ENCODE measurements at regions not wholly inside any gene's neighbourhood (a gene's known extent, or its start where the extent isn't known, plus 50 kb on each side); places are given as distances from the start of the nearest gene placed in this dataset.

- no peak overlapping the region for H3K4me3 ChIP-seq
- 82 to 87% methylated on average over 3 of the region's 3 CpGs for WGBS, 2 donors
- no peak for ATAC-seq
- H3K27ac ChIP-seq, result no peak overlapping the region
- H3K27me3 ChIP-seq, result peaks cover 0 to 5% (median 0%) of the 10 kb centered on the region in 7 donors
- intact Hi-C loops (cut with DNase I), result no loop called here
- TF ChIP-seq CTCF (IDR thresholded peaks at IDR 0.05), result no peak
- DNase-seq, result no peak
- H3K9me3 ChIP-seq, result no peaks in the 10 kb centered on the region
- no peaks in the 10 kb centered on the region for H3K4me1 ChIP-seq
- no peaks in the 10 kb centered on the region for H3K36me3 ChIP-seq
Measured at GRCh38 chr13:21837288-21837687, 166.4 kb downstream of the FGF9 start.

GRCh38 chr13:21837841-21838551 is 167.1 kb downstream of the FGF9 start:
- ATAC-seq, result no peak
- DNase-seq, result no peak
- H3K36me3 ChIP-seq, result no peaks in the 10 kb centered on the region
- H3K4me1 ChIP-seq, result no peaks in the 10 kb centered on the region
- no peak overlapping the region for H3K27ac ChIP-seq
- no peak for TF ChIP-seq CTCF (IDR thresholded peaks at IDR 0.05)
- WGBS, 2 donors, result 59 to 67% methylated on average over 11 of the region's 11 CpGs
- no peaks in the 10 kb centered on the region for H3K9me3 ChIP-seq
- H3K27me3 ChIP-seq, result peaks cover 0 to 2% (median 0%) of the 10 kb centered on the region in 7 donors
- H3K4me3 ChIP-seq, result no peak overlapping the region
- intact Hi-C loops (cut with DNase I), result no loop called here

- TF ChIP-seq CTCF (IDR thresholded peaks at IDR 0.05), result no peak
- Histone ChIP-seq H3K27ac (no peak overlapping the region), H3K4me1 (peaks cover 0 to 12% (median 0%) of the 10 kb centered on the region in 9 donors), H3K36me3 (no peaks in the 10 kb centered on the region), H3K27me3 (no peaks in the 10 kb centered on the region), H3K4me3 (no peak overlapping the region), H3K9me3 (no peaks in the 10 kb centered on the region)
- WGBS, 2 donors, result 74 to 75% methylated on average over 4 of the region's 4 CpGs
- ATAC-seq (no peak), DNase-seq (no peak)
- intact Hi-C loops (cut with DNase I), result loop anchor here in 1 of 10 donors (10.0 kb wide), 1 partner anchor 428 kb away; no protein-coding TSS in a partner anchor
Measured at GRCh38 chr13:21846605-21847004, 175.7 kb downstream of the FGF9 start.

- no peak overlapping the region for H3K4me3 ChIP-seq
- DNase-seq (no peak), ATAC-seq (peak; percentile 42 to 78 (median 68))
- no peaks in the 10 kb centered on the region for H3K9me3 ChIP-seq
- no peaks in the 10 kb centered on the region for H3K27me3 ChIP-seq
- peaks cover 0 to 12% (median 0%) of the 10 kb centered on the region in 9 donors for H3K4me1 ChIP-seq
- 40 to 41% methylated on average over 2 of the region's 2 CpGs for WGBS, 2 donors
- TF ChIP-seq CTCF (IDR thresholded peaks at IDR 0.05), result peak; percentile 23 to 61 (median 58)
- H3K27ac ChIP-seq, result no peak overlapping the region
- H3K36me3 ChIP-seq, result no peaks in the 10 kb centered on the region
- intact Hi-C loops (cut with DNase I), result loop anchor here in 1 of 10 donors (10.0 kb wide), 1 partner anchor 425 kb away; no protein-coding TSS in a partner anchor
Measured at GRCh38 chr13:21849323-21849722, 178.4 kb downstream of the FGF9 start.
